Stimulated activated CD8-positive, alpha-beta memory T cell treated with anti-CD3 and anti-CD28 coated beads, Interleukin-4, amount 100 ng/mL, for 4 hours (primary cell): ENCODE measurements at regions not wholly inside any gene's neighbourhood (a gene's known extent, or its start where the extent isn't known, plus 50 kb on each side); places are given as distances from the start of the nearest gene placed in this dataset.

Experiments
- DNase-seq, 2 donors: peaks; one replicate each; pipeline ENCODE4 v3.0.0-alpha.2; 2020; ENCODE audit warnings: low read depth in 2 of 2, low spot score in 1 of 2

DNA sequence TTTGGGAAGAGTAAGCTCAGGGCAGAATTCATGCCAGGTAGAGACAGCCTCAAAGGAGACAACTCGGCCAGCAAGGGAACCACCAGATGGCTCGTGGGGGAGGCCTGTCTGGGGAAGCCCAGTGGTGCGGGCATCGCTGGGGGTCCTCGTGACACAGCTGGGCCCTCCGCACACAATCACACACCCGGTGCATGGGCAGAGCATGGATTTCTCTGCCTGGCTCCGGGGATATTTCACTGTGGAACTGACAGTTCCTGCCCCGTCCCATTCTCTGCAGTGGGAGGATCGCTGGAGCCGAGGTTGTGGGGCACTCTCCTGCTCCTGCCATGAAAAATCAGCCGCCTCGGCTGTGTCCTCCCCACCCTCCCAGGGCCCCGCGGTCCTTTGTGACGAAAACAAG, 108.0 kb downstream of the CRYAA start:
- DNase-seq: no peak

GRCh38 chr21:43275421-43276211, 106.8 kb downstream of the CRYAA start:
- no peak for DNase-seq

GRCh38 chr21:43274946-43275310, 106.1 kb downstream of the CRYAA start:
- no peak for DNase-seq

DNA sequence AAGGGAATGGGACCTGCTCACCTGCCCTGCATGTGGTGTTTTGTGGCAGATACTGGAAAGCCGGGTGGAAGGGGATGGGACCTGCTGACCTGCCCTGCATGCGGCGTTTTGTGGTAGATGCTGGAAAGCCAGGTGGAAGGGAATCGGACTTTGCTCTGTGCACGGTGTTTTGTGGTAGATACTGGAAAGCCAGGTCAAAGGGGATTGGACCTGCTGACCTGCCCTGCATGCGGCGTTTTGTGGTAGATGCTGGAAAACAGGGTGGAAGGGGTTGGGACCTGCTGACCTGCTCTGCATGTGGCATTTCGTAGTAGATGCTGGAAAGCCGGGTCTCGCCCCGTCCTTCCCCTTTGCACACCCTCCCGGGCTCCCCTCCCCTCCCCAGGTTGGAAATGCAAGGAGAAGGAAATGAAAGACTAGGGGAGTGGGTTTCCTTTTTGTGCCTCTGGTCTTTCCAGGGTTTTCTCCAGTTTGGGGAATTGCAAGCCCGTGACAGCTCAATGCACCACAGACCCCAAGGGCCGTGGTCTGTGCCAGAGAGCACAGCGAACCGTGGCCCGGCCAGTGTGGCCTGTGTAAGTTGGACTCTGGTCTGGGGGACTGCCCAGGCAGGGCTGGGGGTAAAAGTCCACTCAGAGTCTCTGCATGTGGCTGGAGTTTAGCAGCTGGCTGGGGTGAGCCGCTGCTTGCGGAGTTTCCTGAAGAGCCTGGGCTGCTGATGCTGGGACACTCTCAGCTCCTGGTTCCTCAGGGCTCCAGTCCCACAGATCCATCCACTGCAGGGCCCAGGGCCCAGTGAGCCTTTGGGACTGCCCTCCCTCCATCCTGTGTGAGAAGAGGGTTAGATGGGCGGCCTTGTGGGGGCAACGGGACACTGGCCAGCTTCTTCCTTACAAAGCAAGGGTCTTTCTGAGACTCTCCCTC, 105.5 kb downstream of the CRYAA start:
- DNase-seq: no peak

- DNase-seq: no peak
These were observed 104.9 kb downstream of the CRYAA start for GRCh38 chr21:43273708-43274021.

- DNase-seq: no peak
These were observed 104.4 kb downstream of the CRYAA start for GRCh38 chr21:43273016-43273707.

- no peak for DNase-seq
These were observed 103.8 kb downstream of the CRYAA start for GRCh38 chr21:43272591-43272990.

GRCh38 chr21:43271452-43272020, 102.7 kb downstream of the CRYAA start:
- DNase-seq: no peak

DNA sequence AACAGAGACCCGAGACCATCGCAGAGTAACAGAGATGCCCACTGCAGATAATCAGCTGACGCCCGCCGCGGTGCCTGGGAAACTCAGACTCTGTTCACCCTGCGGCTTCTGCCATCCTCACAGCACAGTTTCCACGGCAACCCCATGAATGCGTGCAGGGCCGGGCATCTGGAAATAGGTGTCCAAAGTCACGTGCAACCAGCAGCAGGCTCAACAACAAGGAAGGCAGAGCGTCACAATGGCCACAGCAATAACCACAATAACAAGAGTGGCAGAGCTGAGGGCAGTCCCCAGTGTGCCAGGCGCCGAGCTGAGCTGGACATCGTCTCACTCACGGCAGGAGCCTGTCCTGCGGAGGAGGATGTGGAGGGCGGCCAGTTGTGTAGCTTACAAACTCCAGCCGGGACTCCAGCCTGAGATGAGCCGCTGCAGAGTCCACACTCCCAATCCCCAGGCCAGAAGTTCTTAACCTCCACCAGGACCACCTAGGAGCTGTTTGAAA, 102.0 kb downstream of the CRYAA start:
- no peak for DNase-seq

- DNase-seq: no peak
These were observed 101.3 kb downstream of the CRYAA start for GRCh38 chr21:43269957-43270705.

GRCh38 chr21:43269440-43269839, 100.6 kb downstream of the CRYAA start:
- no peak for DNase-seq

GRCh38 chr21:43268804-43269186, 100.0 kb downstream of the CRYAA start:
- no peak for DNase-seq

DNA sequence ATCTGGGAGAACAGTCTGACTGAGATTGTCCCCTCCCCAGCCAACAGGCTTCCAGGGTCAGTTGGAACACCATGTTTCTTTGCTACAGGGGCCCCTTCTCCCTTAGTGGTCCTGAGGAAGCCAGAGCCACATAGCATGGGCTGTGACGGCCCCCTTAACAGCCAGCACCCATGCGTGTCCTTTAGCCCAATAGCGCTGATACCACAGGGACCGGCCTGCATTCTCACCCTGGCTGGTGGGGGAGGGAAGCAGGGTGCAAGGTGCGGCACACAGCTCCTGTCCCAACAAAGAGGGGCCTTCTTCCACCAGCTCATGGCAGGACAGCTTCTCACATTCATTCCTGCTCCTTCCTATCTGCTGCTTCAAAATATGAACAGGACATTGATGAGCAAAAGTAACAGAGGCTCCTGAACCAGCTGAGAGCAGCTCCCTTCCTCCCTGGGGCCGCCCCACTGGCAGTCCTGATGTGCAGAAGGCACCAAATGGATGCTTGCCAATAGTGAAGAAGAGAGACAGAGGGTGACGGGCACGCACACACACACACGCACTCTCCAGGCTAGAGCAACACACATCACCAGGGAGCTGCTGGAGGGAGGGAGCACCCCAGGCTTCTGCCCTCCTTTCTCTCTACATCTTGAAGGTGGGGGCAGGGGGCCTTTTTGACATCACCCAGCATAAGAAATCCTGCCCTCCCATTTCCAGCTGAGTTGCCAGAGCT, 99.4 kb downstream of the CRYAA start:
- no peak for DNase-seq

DNA sequence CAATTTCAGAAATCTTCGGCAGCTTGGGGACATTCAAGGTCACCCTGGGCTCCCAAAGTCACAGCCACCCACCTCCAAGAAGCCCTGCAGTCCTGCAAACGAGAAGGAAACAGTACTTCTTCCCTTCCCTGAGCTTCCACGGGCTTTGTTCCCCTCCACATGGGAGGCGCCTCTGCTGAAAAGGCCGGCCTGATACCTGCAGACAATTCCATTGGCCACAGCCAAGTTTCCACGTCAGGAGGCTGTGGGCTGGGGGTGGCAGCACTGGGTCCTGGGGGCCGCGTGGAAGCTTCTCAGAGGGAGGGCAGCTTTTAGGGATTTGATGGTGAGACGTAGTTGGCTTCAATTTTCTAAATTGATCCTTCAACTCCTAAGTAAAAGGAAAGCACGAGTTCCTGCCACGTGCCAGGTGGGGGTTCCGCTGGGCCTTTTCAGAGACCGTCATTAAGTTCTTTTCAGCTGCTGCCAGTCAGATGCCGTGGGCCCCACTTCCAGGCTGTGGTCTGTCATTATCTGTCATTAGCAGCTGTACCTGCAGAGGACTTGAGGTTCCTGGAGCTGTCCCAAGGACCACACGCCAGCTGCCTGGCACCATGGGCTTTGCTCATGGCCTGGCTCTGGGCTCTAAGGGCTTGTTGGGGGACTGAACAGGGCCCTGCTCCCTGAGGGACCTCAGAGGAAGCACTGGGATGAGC, 98.7 kb downstream of the CRYAA start:
- no peak for DNase-seq

GRCh38 chr21:43266534-43266933, 97.7 kb downstream of the CRYAA start:
- no peak for DNase-seq

- DNase-seq: no peak
These were observed 93.6 kb downstream of the CRYAA start for GRCh38 chr21:43262427-43262826.
